ENCODE measurements at regions not wholly inside any gene's neighbourhood (a gene's known extent, or its start where the extent isn't known, plus 50 kb on each side); places are given as distances from the start of the nearest gene placed in this dataset.

DNA sequence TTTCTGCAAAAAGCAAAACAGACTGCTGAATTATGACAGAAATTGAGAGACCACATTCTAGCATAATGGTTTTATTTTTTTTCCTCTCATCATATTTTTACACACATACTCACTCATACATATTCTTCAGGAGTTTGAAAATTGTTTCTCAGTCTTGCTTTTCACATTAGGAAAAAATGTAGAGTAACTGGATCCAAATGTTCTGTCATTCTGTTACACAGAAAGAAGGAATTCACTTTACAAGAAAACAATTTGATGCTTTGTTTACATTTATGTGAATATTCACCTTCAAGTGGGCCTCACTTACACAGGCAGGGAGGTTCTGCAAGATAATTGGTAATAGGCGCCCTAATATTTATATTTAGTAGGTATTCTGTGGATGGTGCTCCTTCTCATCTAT lies 82.0 kb downstream of the ARL4A start:
- Histone ChIP-seq H3K9ac (ENCODE audit: low read length) (no peak overlapping the region), H4K20me1 (ENCODE audit: control insufficient read depth, insufficient read depth, low read length, poor library complexity, severe bottlenecking) (no peaks in the 10 kb centered on the region), H3K79me2 (ENCODE audit: control insufficient read depth, insufficient read depth, low read length) (no peaks in the 10 kb centered on the region), H3K9me3 (ENCODE audit: control extremely low read depth in 1 of 3, control insufficient read depth in 2 of 3, insufficient read depth in 1 of 3, low read length in 2 of 3) (no peaks in the 10 kb centered on the region), H3K27ac (ENCODE audit: low read length in 2 of 2) (no peak overlapping the region), H3K27me3 (replicated peaks in 1 of 4; ENCODE audit: control extremely low read depth in 1 of 4, control insufficient read depth in 3 of 4, insufficient read depth in 4 of 4, low read length in 3 of 4) (no peaks in the 10 kb centered on the region), H3K4me2 (replicated peaks; ENCODE audit: low read depth, low read length, poor library complexity, severe bottlenecking) (no peak overlapping the region), H2AFZ (ENCODE audit: insufficient read depth, low read depth, low read length, poor library complexity, severe bottlenecking) (no peak overlapping the region), H3K36me3 (replicated peaks in 1 of 2; ENCODE audit: control extremely low read depth in 1 of 2, control insufficient read depth in 1 of 2, extremely low read depth in 1 of 2, insufficient read depth in 2 of 2, low read length in 1 of 2) (no peaks in the 10 kb centered on the region), H3K4me3 (ENCODE audit: control extremely low read depth in 1 of 5, extremely low read depth in 1 of 5, insufficient read depth in 1 of 5, low read depth in 2 of 5, low read length in 4 of 5) (no peak overlapping the region), H3K4me1 (ENCODE audit: control insufficient read depth in 2 of 2, insufficient read depth in 2 of 2, low read length in 2 of 2) (no peaks in the 10 kb centered on the region)
- WGBS (ENCODE audit: insufficient coverage): no CpG with 5 or more reads among the region's 1 CpG
- Mint-ChIP-seq H3K4me1 (no peaks in the 10 kb centered on the region), H3K4me3 (no peak overlapping the region), H3K27me3 (no peaks in the 10 kb centered on the region), H3K9me3 (ENCODE audit: insufficient read depth) (no peaks in the 10 kb centered on the region), H3K27ac (no peak overlapping the region)
- intact Hi-C loops (cut with micrococcal nuclease): no loop called here
- TF ChIP-seq, protein P1, sequence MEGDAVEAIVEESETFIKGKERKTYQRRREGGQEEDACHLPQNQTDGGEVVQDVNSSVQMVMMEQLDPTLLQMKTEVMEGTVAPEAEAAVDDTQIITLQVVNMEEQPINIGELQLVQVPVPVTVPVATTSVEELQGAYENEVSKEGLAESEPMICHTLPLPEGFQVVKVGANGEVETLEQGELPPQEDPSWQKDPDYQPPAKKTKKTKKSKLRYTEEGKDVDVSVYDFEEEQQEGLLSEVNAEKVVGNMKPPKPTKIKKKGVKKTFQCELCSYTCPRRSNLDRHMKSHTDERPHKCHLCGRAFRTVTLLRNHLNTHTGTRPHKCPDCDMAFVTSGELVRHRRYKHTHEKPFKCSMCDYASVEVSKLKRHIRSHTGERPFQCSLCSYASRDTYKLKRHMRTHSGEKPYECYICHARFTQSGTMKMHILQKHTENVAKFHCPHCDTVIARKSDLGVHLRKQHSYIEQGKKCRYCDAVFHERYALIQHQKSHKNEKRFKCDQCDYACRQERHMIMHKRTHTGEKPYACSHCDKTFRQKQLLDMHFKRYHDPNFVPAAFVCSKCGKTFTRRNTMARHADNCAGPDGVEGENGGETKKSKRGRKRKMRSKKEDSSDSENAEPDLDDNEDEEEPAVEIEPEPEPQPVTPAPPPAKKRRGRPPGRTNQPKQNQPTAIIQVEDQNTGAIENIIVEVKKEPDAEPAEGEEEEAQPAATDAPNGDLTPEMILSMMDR (IDR thresholded peaks at IDR 0.05): no peak
- no peak for TF ChIP-seq EZH2 (IDR thresholded peaks at IDR 0.05; ENCODE audit: borderline replicate concordance, insufficient read depth, low read depth, low read length, poor library complexity, severe bottlenecking)
- CTCF ChIA-PET: no interaction called here
- no peak for DNase-seq
- POLR2A ChIA-PET: no interaction called here
- no peak for ATAC-seq (ENCODE audit: low read depth)

DNA sequence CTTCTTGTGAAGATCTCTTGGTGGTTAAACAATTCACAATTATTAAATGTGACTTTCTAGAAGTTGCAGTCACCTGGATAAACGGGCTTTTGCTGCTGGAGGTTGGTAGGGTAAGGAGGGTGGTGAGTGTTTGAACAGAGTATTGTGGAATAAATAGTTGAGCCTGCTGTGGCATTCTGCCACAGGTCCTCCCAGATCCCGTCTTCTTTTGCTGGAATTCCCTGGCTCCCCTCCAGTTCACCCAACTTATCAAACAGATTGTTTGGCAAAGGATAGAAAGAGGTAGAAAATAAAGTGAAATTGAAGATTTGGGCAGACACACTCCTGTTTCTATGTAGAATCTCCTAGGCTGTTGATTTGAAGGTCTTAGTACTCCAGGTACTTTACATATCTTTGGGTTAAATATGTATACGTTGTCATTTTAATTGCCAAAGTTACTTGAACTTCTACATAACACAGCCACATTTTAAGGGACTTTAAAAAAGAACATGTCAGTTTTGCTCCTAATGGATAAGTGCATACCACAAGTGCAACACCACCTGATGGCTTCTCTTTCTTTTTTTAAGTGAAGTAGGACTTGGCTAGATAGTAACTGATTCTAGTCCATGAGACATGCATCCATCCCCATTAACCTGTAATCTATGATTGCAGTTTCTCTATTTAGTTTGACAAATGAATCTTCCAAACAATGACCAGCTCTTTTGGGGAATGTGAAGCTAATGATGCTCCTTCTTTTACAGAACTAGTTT lies 83.0 kb downstream of the ARL4A start:
- Histone ChIP-seq H3K9me3 (ENCODE audit: control extremely low read depth in 1 of 3, control insufficient read depth in 2 of 3, insufficient read depth in 1 of 3, low read length in 2 of 3) (no peaks in the 10 kb centered on the region), H2AFZ (ENCODE audit: insufficient read depth, low read depth, low read length, poor library complexity, severe bottlenecking) (no peak overlapping the region), H3K4me2 (replicated peaks; ENCODE audit: low read depth, low read length, poor library complexity, severe bottlenecking) (no peak overlapping the region), H3K9ac (ENCODE audit: low read length) (no peak overlapping the region), H3K79me2 (ENCODE audit: control insufficient read depth, insufficient read depth, low read length) (no peaks in the 10 kb centered on the region), H3K4me3 (ENCODE audit: control extremely low read depth in 1 of 5, extremely low read depth in 1 of 5, insufficient read depth in 1 of 5, low read depth in 2 of 5, low read length in 4 of 5) (no peak overlapping the region), H3K36me3 (replicated peaks in 1 of 2; ENCODE audit: control extremely low read depth in 1 of 2, control insufficient read depth in 1 of 2, extremely low read depth in 1 of 2, insufficient read depth in 2 of 2, low read length in 1 of 2) (no peaks in the 10 kb centered on the region), H3K4me1 (ENCODE audit: control insufficient read depth in 2 of 2, insufficient read depth in 2 of 2, low read length in 2 of 2) (no peaks in the 10 kb centered on the region), H4K20me1 (ENCODE audit: control insufficient read depth, insufficient read depth, low read length, poor library complexity, severe bottlenecking) (no peaks in the 10 kb centered on the region), H3K27ac (ENCODE audit: low read length in 2 of 2) (no peak overlapping the region), H3K27me3 (replicated peaks in 1 of 4; ENCODE audit: control extremely low read depth in 1 of 4, control insufficient read depth in 3 of 4, insufficient read depth in 4 of 4, low read length in 3 of 4) (no peaks in the 10 kb centered on the region)
- WGBS (ENCODE audit: insufficient coverage): 80% methylated on average over 1 of the region's 3 CpGs
- intact Hi-C loops (cut with micrococcal nuclease): no loop called here
- Mint-ChIP-seq H3K9me3 (ENCODE audit: insufficient read depth) (no peaks in the 10 kb centered on the region), H3K27me3 (no peaks in the 10 kb centered on the region), H3K4me1 (no peaks in the 10 kb centered on the region), H3K4me3 (no peak overlapping the region), H3K27ac (no peak overlapping the region)
- TF ChIP-seq EZH2 (IDR thresholded peaks at IDR 0.05; ENCODE audit: borderline replicate concordance, insufficient read depth, low read depth, low read length, poor library complexity, severe bottlenecking): no peak
- TF ChIP-seq, protein P1 (IDR thresholded peaks at IDR 0.05): no peak
- ATAC-seq (ENCODE audit: low read depth): no peak
- CTCF ChIA-PET: no interaction called here
- POLR2A ChIA-PET: no interaction called here
- DNase-seq: no peak
